BLaER1 (cell line): ENCODE measurements at regions not wholly inside any gene's neighbourhood (a gene's known extent, or its start where the extent isn't known, plus 50 kb on each side); places are given as distances from the start of the nearest gene placed in this dataset.

ENCODE experiments used
- H3K27ac ChIP-seq: shearing (Covaris generic); formaldehyde crosslinking; 2 replicates; pipeline ENCODE4 v1.8.1; 2022
- H3K27me3 ChIP-seq: shearing (Covaris generic); formaldehyde crosslinking; 2 replicates; pipeline ENCODE4 v1.8.1; 2022
- H3K36me3 ChIP-seq: shearing (Covaris generic); formaldehyde crosslinking; 2 replicates; pipeline ENCODE4 v1.8.1; 2022
- H3K4me1 ChIP-seq: shearing (Covaris generic); formaldehyde crosslinking; 2 replicates; pipeline ENCODE4 v1.8.1; 2022
- H3K4me2 ChIP-seq: shearing (Covaris generic); formaldehyde crosslinking; 2 replicates; pipeline ENCODE4 v1.8.1; 2022
- H3K4me3 ChIP-seq: shearing (Covaris generic); formaldehyde crosslinking; 2 replicates; pipeline ENCODE4 v1.8.1; 2022
- H3K9ac ChIP-seq: shearing (Covaris generic); formaldehyde crosslinking; 2 replicates; pipeline ENCODE4 v1.8.1; 2022
- H3K9me3 ChIP-seq: shearing (Covaris generic); formaldehyde crosslinking; 2 replicates; pipeline ENCODE4 v1.8.1; 2022
- H4K20me1 ChIP-seq: shearing (Covaris generic); formaldehyde crosslinking; 2 replicates; pipeline ENCODE4 v1.8.1; 2022
- Cebpa-rat ChIP-seq: shearing (Covaris generic); IDR thresholded peaks from 2 replicates; pipeline ENCODE4 v1.8.1; 2022

- Histone ChIP-seq H4K20me1 (no peaks in the 10 kb centered on the region), H3K9me3 (no peaks in the 10 kb centered on the region), H3K4me2 (no peak overlapping the region), H3K27me3 (no peaks in the 10 kb centered on the region), H3K27ac (no peak overlapping the region), H3K4me1 (no peaks in the 10 kb centered on the region), H3K36me3 (no peaks in the 10 kb centered on the region), H3K9ac (no peak overlapping the region), H3K4me3 (no peak overlapping the region)
- TF ChIP-seq Cebpa-rat, result no peak
Measured at GRCh38 chr1:193312432-193312831, 126.0 kb upstream of the B3GALT2 start.

- TF ChIP-seq Cebpa-rat, result no peak
- Histone ChIP-seq H3K9me3 (no peaks in the 10 kb centered on the region), H3K36me3 (no peaks in the 10 kb centered on the region), H4K20me1 (no peaks in the 10 kb centered on the region), H3K4me3 (no peak overlapping the region), H3K27ac (no peak overlapping the region), H3K9ac (no peak overlapping the region), H3K4me1 (no peaks in the 10 kb centered on the region), H3K27me3 (no peaks in the 10 kb centered on the region), H3K4me2 (no peak overlapping the region)
Measured at GRCh38 chr1:193311226-193311948, 125.0 kb upstream of the B3GALT2 start.

DNA sequence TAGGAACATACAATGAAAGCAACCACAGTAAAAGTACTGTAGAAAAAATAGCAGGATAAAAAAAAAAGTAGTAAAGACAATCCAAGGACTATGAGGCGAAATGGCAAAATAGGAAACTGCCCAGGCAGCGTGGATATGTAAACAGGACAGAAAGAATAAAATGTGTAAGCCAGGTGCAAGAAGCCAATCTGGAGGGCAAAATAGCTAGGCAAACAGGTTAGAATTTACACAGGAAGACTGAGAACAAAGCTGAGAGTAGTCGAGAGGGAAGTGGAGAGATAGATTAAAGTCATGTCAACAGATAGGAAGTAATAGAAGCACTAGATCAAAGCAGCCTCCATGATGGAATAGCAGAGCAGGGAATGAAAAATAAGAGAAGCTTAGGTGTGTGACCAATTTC, 124.2 kb upstream of the B3GALT2 start:
- H3K9me3 ChIP-seq, result no peaks in the 10 kb centered on the region
- no peak overlapping the region for H3K27ac ChIP-seq
- H3K36me3 ChIP-seq, result no peaks in the 10 kb centered on the region
- H3K4me1 ChIP-seq, result no peaks in the 10 kb centered on the region
- no peaks in the 10 kb centered on the region for H4K20me1 ChIP-seq
- H3K4me2 ChIP-seq, result no peak overlapping the region
- no peaks in the 10 kb centered on the region for H3K27me3 ChIP-seq
- no peak overlapping the region for H3K9ac ChIP-seq
- H3K4me3 ChIP-seq, result no peak overlapping the region
- TF ChIP-seq Cebpa-rat, result no peak

- no peak overlapping the region for H3K9ac ChIP-seq
- no peaks in the 10 kb centered on the region for H3K27me3 ChIP-seq
- no peaks in the 10 kb centered on the region for H4K20me1 ChIP-seq
- no peak overlapping the region for H3K27ac ChIP-seq
- no peaks in the 10 kb centered on the region for H3K4me1 ChIP-seq
- H3K4me3 ChIP-seq, result no peak overlapping the region
- H3K9me3 ChIP-seq, result no peaks in the 10 kb centered on the region
- TF ChIP-seq Cebpa-rat, result no peak
- H3K36me3 ChIP-seq, result no peaks in the 10 kb centered on the region
- H3K4me2 ChIP-seq, result no peak overlapping the region
Measured at GRCh38 chr1:193309936-193310475, 123.6 kb upstream of the B3GALT2 start.

DNA sequence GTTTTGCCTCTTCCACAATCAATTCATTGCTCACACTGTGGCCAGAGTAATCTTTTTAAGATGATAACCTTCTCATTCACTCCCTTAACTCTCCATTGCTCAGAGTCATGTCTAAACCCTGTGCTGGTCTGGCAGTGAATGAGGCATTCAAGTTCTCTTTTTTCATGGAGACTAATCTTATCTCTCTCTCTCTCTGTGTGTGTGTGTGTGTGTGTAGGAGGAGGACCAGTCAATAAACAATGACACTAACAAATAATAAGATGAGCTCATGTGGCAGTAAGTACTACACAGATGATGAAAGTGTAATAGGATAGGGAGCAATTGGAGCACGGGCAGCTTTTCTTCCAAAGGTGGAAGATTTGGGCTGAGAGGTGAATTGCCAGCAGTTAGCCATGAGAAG, 122.0 kb upstream of the B3GALT2 start:
- Histone ChIP-seq H3K4me1 (no peaks in the 10 kb centered on the region), H3K9ac (no peak overlapping the region), H3K4me2 (no peak overlapping the region), H3K27me3 (no peaks in the 10 kb centered on the region), H3K27ac (no peak overlapping the region), H3K9me3 (no peaks in the 10 kb centered on the region), H3K36me3 (no peaks in the 10 kb centered on the region), H4K20me1 (no peaks in the 10 kb centered on the region), H3K4me3 (no peak overlapping the region)
- no peak for TF ChIP-seq Cebpa-rat

DNA sequence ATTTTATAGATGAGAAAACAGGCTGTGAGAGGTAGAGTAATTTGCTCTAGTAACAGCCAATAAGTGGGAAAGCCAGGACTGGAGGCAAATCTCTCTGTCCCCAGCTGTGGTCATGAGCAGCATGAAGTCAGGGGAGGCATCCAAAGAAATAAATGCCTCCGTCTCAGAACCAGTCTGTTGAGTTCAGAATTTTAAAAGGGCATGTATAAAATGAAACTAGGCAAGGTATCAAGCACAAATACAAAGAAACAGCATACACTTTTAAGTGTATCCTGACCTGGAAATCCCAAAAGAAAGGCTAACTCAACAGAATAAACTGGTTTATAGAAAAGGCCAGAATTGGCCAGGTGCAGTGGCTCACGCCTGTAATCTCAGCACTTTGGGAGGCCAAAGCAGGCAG, 120.0 kb upstream of the B3GALT2 start:
- H3K36me3 ChIP-seq, result no peaks in the 10 kb centered on the region
- TF ChIP-seq Cebpa-rat, result no peak
- no peak overlapping the region for H3K4me2 ChIP-seq
- H3K4me1 ChIP-seq, result no peaks in the 10 kb centered on the region
- H3K4me3 ChIP-seq, result no peak overlapping the region
- no peaks in the 10 kb centered on the region for H4K20me1 ChIP-seq
- H3K9me3 ChIP-seq, result no peaks in the 10 kb centered on the region
- H3K27me3 ChIP-seq, result no peaks in the 10 kb centered on the region
- H3K27ac ChIP-seq, result no peak overlapping the region
- H3K9ac ChIP-seq, result no peak overlapping the region
